HEK293T (cell line): ENCODE measurements at regions not wholly inside any gene's neighbourhood (a gene's known extent, or its start where the extent isn't known, plus 50 kb on each side); places are given as distances from the start of the nearest gene placed in this dataset.
A peak's percentile ranks its signal among the peaks of the same experiment; 100 is the strongest.

Experiments used
- CTCF ChIA-PET: fragments of 350-600 bp; formaldehyde crosslinking; extraction: SDS; loops from one replicate; lab custom pipeline; 2021; ENCODE audit warnings: antibody characterized with exemption, inconsistent platforms; lab: Yijun Ruan, JAX
- POLR2A ChIA-PET: fragments of 350-600 bp; formaldehyde crosslinking; extraction: SDS; loops from one replicate; lab custom pipeline; 2020; ENCODE audit warnings: antibody characterized with exemption, inconsistent platforms; lab: Yijun Ruan, JAX
- DNase-seq: peaks from one replicate; pipeline ENCODE4 v3.0.0; 2012; ENCODE audit warnings: mixed read lengths; ENCODE audit errors: extremely low spot score
- ARNT ChIP-seq: fragments of 450-650 bp; IDR thresholded peaks from 2 replicates; pipeline ENCODE4 v1.6.1; 2017; ENCODE audit warnings: mild to moderate bottlenecking
- BHLHE40 ChIP-seq: fragments of 450-650 bp; IDR thresholded peaks from 2 replicates; pipeline ENCODE4 v1.6.1; 2016; ENCODE audit warnings: mild to moderate bottlenecking, moderate library complexity, borderline replicate concordance
- CTBP1 ChIP-seq: fragments of 450-650 bp; IDR thresholded peaks from 2 replicates; pipeline ENCODE4 v1.6.1; 2016; ENCODE audit warnings: borderline replicate concordance
- ELF4 ChIP-seq: fragments of 450-650 bp; IDR thresholded peaks from 2 replicates; pipeline ENCODE4 v1.6.1; 2017; ENCODE audit warnings: antibody characterized with exemption
- FOXA1 ChIP-seq: fragments of 450-650 bp; IDR thresholded peaks from 2 replicates; pipeline ENCODE4 v1.6.1; 2016; ENCODE audit warnings: mild to moderate bottlenecking
- FOXK2 ChIP-seq: fragments of 450-650 bp; IDR thresholded peaks from 2 replicates; pipeline ENCODE4 v1.6.1; 2016; ENCODE audit warnings: mild to moderate bottlenecking
- FOXM1 ChIP-seq: fragments of 450-650 bp; IDR thresholded peaks from 2 replicates; pipeline ENCODE4 v1.6.1; 2017; ENCODE audit warnings: mild to moderate bottlenecking, borderline replicate concordance
- HDGF ChIP-seq: fragments of 450-650 bp; IDR thresholded peaks from 2 replicates; pipeline ENCODE4 v1.6.1; 2017; ENCODE audit warnings: antibody characterized with exemption, borderline replicate concordance
- L3MBTL2 ChIP-seq: fragments of 450-650 bp; conservative IDR thresholded peaks from 2 replicates; pipeline ENCODE4 v1.6.1; 2016; ENCODE audit warnings: mild to moderate bottlenecking
- LEF1 ChIP-seq: fragments of 450-650 bp; IDR thresholded peaks from 2 replicates; pipeline ENCODE4 v1.6.1; 2017; ENCODE audit warnings: mild to moderate bottlenecking, borderline replicate concordance
- NFRKB ChIP-seq: fragments of 450-650 bp; IDR thresholded peaks from 2 replicates; pipeline ENCODE4 v1.6.1; 2016; ENCODE audit warnings: mild to moderate bottlenecking, moderate library complexity
- PKNOX1 ChIP-seq: fragments of 450-650 bp; IDR thresholded peaks from 2 replicates; pipeline ENCODE4 v1.6.1; 2016
- SP1 ChIP-seq: fragments of 450-650 bp; IDR thresholded peaks from 2 replicates; pipeline ENCODE4 v1.6.1; 2017
- SUZ12 ChIP-seq: fragments of 450-650 bp; IDR thresholded peaks from 2 replicates; pipeline ENCODE4 v1.6.1; 2016; ENCODE audit warnings: mild to moderate bottlenecking
- TARDBP ChIP-seq: fragments of 450-650 bp; IDR thresholded peaks from 2 replicates; pipeline ENCODE4 v1.6.1; 2016
- ZNF384 ChIP-seq: fragments of 450-650 bp; IDR thresholded peaks from 2 replicates; pipeline ENCODE4 v1.6.1; 2016

GRCh38 chr9:85339338-85339737 lies 402.4 kb downstream of the AGTPBP1 start:
- POLR2A ChIA-PET, result no interaction called here

GRCh38 chr9:85334228-85334627 lies 407.5 kb downstream of the AGTPBP1 start:
- TF ChIP-seq SP1 (no peak), FOXK2 (no peak), NFRKB (no peak), CTBP1 (no peak), TARDBP (no peak), FOXA1 (no peak), SUZ12 (no peak), HDGF (no peak), L3MBTL2 (no peak), FOXM1 (no peak), PKNOX1 (no peak), ZNF384 (no peak), BHLHE40 (no peak), ELF4 (no peak), ARNT (no peak), LEF1 (no peak)
- ChIA-PET POLR2A (no interaction called here), CTCF (no interaction called here)
- no peak for DNase-seq

More at GRCh38 chr9:85339338-85339737, 402.4 kb downstream of the AGTPBP1 start:
- peak; percentile 79 for TF ChIP-seq PKNOX1
- TF ChIP-seq SUZ12, result no peak
- no peak for DNase-seq
- CTCF ChIA-PET, result no interaction called here

GRCh38 chr9:85332487-85332886 lies 409.3 kb downstream of the AGTPBP1 start:
- peak; percentile 71 for DNase-seq
- CTCF ChIA-PET, result interaction anchor here (0.5 kb wide), 1 partner anchor 558 kb away, joined by 3 read pairs; no protein-coding TSS in a partner anchor
- TF ChIP-seq FOXA1 (no peak), ELF4 (no peak), SP1 (no peak), LEF1 (no peak), FOXK2 (no peak), CTBP1 (no peak), HDGF (no peak), ZNF384 (no peak), BHLHE40 (no peak)
- POLR2A ChIA-PET, result no interaction called here

GRCh38 chr9:85331626-85332025 lies 410.1 kb downstream of the AGTPBP1 start:
- ChIA-PET POLR2A (no interaction called here), CTCF (interaction anchor here (0.6 kb wide), 1 partner anchor 99 kb away, joined by 3 read pairs; no protein-coding TSS in a partner anchor)
- no peak for DNase-seq
- TF ChIP-seq ELF4, result no peak

- ChIA-PET CTCF (no interaction called here), POLR2A (no interaction called here)
- no peak for TF ChIP-seq ARNT
- no peak for TF ChIP-seq NFRKB
- TF ChIP-seq CTBP1, result no peak
- TF ChIP-seq FOXM1, result no peak
- no peak for TF ChIP-seq SP1
- TF ChIP-seq TARDBP, result no peak
- TF ChIP-seq ELF4, result no peak
- no peak for TF ChIP-seq ZNF384
- no peak for TF ChIP-seq FOXK2
- TF ChIP-seq FOXA1, result no peak
- no peak for TF ChIP-seq PKNOX1
- no peak for DNase-seq
Observed at GRCh38 chr9:85322592-85322991, 419.2 kb downstream of the AGTPBP1 start.

GRCh38 chr9:85321561-85321960 lies 420.2 kb downstream of the AGTPBP1 start:
- DNase-seq, result no peak
- POLR2A ChIA-PET, result no interaction called here
- CTCF ChIA-PET, result no interaction called here
- TF ChIP-seq NFRKB, result no peak
- no peak for TF ChIP-seq HDGF
- TF ChIP-seq ARNT, result no peak
- no peak for TF ChIP-seq ELF4
- TF ChIP-seq FOXK2, result no peak
- no peak for TF ChIP-seq TARDBP
- no peak for TF ChIP-seq SP1
- TF ChIP-seq LEF1, result no peak
- no peak for TF ChIP-seq PKNOX1
- TF ChIP-seq FOXM1, result no peak
- TF ChIP-seq L3MBTL2, result no peak
- no peak for TF ChIP-seq ZNF384
- TF ChIP-seq FOXA1, result no peak
